Loucy (cell line): ENCODE measurements at regions not wholly inside any gene's neighbourhood (a gene's known extent, or its start where the extent isn't known, plus 50 kb on each side); places are given as distances from the start of the nearest gene placed in this dataset.
A peak's percentile ranks its signal among the peaks of the same experiment; 100 is the strongest.
"Not testable (repeated sequence)": the region's sequence is repeated elsewhere in the genome, so short reads cannot be mapped to it uniquely, and the experiment has no call there.

Source experiments
- H2AFZ ChIP-seq: fragments of 200-600 bp; sonication (generic); 2 replicates; pipeline ENCODE4 v1.6.0; 2016; ENCODE audit warnings: antibody characterized with exemption, mild to moderate bottlenecking, low read length, moderate library complexity
- H3F3A ChIP-seq: fragments of 200-600 bp; 2 replicates; pipeline ENCODE4 v1.6.0; 2016; ENCODE audit warnings: antibody characterized with exemption, low read depth, mild to moderate bottlenecking
- H3K27me3 ChIP-seq: fragments of 200-600 bp; sonication (generic); 2 replicates; pipeline ENCODE4 v1.6.1; 2014; ENCODE audit warnings: low read length, mild to moderate bottlenecking; ENCODE audit not compliant: insufficient read depth, poor library complexity, severe bottlenecking
- H3K36me3 ChIP-seq: fragments of 200-600 bp; sonication (generic); 2 replicates; pipeline ENCODE4 v1.6.1; 2016; ENCODE audit warnings: low read length; ENCODE audit not compliant: insufficient read depth
- H3K4me1 ChIP-seq: fragments of 200-600 bp; sonication (generic); 2 replicates; pipeline ENCODE4 v1.5.1; 2014; ENCODE audit warnings: low read length, mild to moderate bottlenecking; ENCODE audit not compliant: insufficient read depth, poor library complexity, severe bottlenecking
- H3K4me2 ChIP-seq: fragments of 200-600 bp; sonication (generic); 2 replicates; pipeline ENCODE4 v1.6.0; 2014; ENCODE audit warnings: antibody characterized with exemption, low read length, low read depth, mild to moderate bottlenecking; ENCODE audit not compliant: poor library complexity, severe bottlenecking
- H3K4me3 ChIP-seq: fragments of 200-600 bp; sonication (generic); 2 replicates; pipeline ENCODE4 v1.5.1; 2014; ENCODE audit warnings: low read length, mild to moderate bottlenecking, mixed read lengths; ENCODE audit not compliant: poor library complexity, severe bottlenecking
- H3K79me2 ChIP-seq: fragments of 200-600 bp; sonication (generic); 2 replicates; pipeline ENCODE4 v1.6.1; 2014; ENCODE audit warnings: low read length; ENCODE audit not compliant: insufficient read depth
- H3K9ac ChIP-seq: fragments of 200-600 bp; sonication (generic); 2 replicates; pipeline ENCODE4 v1.6.0; 2014; ENCODE audit warnings: mild to moderate bottlenecking, low read depth, low read length, moderate library complexity; ENCODE audit not compliant: poor library complexity, severe bottlenecking
- H3K9me2 ChIP-seq: fragments of 200-600 bp; sonication (generic); replicated peaks from 2 replicates; pipeline ENCODE4 v1.6.1; 2016; ENCODE audit warnings: low read depth, low read length, mixed read lengths
- H3K9me3 ChIP-seq: fragments of 200-600 bp; sonication (generic); 2 replicates; pipeline ENCODE4 v1.6.1; 2014; ENCODE audit warnings: mild to moderate bottlenecking, antibody characterized with exemption, low read length, low read depth; ENCODE audit not compliant: insufficient read depth
- H4K20me1 ChIP-seq: fragments of 200-600 bp; sonication (generic); 2 replicates; pipeline ENCODE4 v1.6.0; 2014; ENCODE audit warnings: antibody characterized with exemption, low read length, mild to moderate bottlenecking; ENCODE audit not compliant: insufficient read depth, poor library complexity, severe bottlenecking
- EZH2phosphoT487 ChIP-seq: fragments of 200-600 bp; IDR thresholded peaks from 2 replicates; pipeline ENCODE4 v1.6.1; 2018; ENCODE audit warnings: antibody characterized with exemption, mild to moderate bottlenecking, moderate library complexity, borderline replicate concordance
- TF ChIP-seq, protein P1 (sequence below): fragments of 200-600 bp; sonication (generic); conservative IDR thresholded peaks from 2 replicates; pipeline ENCODE4 v1.5.1; 2014; ENCODE audit warnings: mild to moderate bottlenecking, antibody characterized with exemption, low read length

DNA sequence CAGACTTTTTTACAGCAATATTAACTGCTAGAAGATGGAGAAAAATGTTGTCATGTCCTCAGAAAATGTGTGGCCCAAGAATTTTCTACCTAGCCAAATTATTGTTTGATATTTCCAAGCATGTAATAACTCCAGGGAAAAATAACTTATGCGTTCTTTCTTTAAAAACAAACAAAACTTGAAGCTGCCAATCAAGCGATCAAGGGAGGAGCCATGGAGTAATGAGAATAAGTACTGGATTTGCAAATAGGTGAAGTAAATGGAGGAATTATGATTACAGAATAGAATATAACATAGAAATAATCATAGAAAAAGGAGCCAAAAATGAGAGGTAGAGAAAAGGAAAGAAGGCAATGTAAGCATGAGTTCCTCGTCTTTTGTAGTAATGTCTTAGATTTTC is 225.3 kb downstream of the DLEU7 start:
- peak overlapping the region; percentile 30 for H3K9ac ChIP-seq

DNA sequence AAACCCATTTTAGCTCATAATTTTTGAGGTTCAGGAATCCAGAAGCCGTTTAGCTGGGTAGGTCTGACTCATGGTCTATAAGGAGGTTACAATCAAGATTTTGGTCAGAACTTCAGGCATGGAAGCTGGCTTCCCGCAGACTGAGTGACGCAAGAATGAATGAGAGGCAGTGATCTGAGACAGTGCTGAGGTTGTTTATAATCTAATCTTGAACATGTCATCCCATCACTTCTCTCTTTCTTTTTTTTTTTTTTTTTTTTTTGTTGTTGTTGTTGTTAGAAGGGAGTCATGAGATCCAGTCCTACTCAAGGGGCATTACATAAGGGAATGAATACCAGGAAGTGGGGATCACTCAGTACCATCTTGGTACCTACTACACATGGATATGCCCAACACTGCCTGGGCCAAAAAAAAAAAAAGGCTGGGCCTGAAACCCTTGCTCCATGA is 217.4 kb downstream of the DLEU7 start:
- Histone ChIP-seq H3K9me3 (no peaks in the 10 kb centered on the region), H2AFZ (no peak overlapping the region), H4K20me1 (no peaks in the 10 kb centered on the region), H3K4me2 (no peak overlapping the region), H3K4me1 (peaks cover 5% of the 10 kb centered on the region), H3K9ac (no peak overlapping the region), H3K79me2 (no peaks in the 10 kb centered on the region), H3K27me3 (no peaks in the 10 kb centered on the region), H3K36me3 (no peaks in the 10 kb centered on the region), H3K9me2 (no peaks in the 10 kb centered on the region), H3F3A (no peaks in the 10 kb centered on the region), H3K4me3 (no peak overlapping the region)
- TF ChIP-seq EZH2phosphoT487, result no peak
- TF ChIP-seq, protein P1, sequence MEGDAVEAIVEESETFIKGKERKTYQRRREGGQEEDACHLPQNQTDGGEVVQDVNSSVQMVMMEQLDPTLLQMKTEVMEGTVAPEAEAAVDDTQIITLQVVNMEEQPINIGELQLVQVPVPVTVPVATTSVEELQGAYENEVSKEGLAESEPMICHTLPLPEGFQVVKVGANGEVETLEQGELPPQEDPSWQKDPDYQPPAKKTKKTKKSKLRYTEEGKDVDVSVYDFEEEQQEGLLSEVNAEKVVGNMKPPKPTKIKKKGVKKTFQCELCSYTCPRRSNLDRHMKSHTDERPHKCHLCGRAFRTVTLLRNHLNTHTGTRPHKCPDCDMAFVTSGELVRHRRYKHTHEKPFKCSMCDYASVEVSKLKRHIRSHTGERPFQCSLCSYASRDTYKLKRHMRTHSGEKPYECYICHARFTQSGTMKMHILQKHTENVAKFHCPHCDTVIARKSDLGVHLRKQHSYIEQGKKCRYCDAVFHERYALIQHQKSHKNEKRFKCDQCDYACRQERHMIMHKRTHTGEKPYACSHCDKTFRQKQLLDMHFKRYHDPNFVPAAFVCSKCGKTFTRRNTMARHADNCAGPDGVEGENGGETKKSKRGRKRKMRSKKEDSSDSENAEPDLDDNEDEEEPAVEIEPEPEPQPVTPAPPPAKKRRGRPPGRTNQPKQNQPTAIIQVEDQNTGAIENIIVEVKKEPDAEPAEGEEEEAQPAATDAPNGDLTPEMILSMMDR, result no peak

More for the DNA sequence above, 225.3 kb downstream of the DLEU7 start:
- no peak overlapping the region for H3K4me3 ChIP-seq
- no peaks in the 10 kb centered on the region for H4K20me1 ChIP-seq
- no peaks in the 10 kb centered on the region for H3K36me3 ChIP-seq
- H3K9me2 ChIP-seq, result no peaks in the 10 kb centered on the region
- H3F3A ChIP-seq, result peaks cover 6% of the 10 kb centered on the region; the same call in 1 of the 2 replicates
- no peak overlapping the region for H2AFZ ChIP-seq
- H3K4me1 ChIP-seq, result peaks cover 58% of the 10 kb centered on the region
- H3K79me2 ChIP-seq, result peaks cover 3% of the 10 kb centered on the region; the same call in 1 of the 2 replicates
- H3K27me3 ChIP-seq, result no peaks in the 10 kb centered on the region
- no peak for TF ChIP-seq EZH2phosphoT487
- TF ChIP-seq, protein P1, result no peak
- H3K4me2 ChIP-seq, result peak overlapping the region; percentile 60
- no peaks in the 10 kb centered on the region for H3K9me3 ChIP-seq

DNA sequence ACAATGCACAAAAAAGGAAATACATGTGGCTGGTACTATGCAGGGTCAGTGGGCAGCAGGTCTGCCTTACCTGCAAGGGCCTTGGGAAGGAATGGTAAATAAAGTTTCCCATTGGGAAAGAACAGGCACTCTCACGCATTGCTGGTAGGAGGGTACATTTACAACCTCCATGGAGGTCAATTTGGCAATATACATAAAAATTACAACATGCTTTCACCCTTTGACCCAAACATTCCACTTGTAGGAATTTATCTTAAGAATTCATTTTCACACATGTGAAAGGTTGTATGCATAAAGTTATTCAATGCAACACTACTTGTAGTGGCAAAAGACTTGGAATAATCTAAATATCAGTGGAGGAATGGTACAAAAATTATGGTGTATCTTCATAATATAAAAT is 216.4 kb downstream of the DLEU7 start:
- no peak overlapping the region for H3K4me3 ChIP-seq
- H3K9ac ChIP-seq, result no peak overlapping the region
- no peaks in the 10 kb centered on the region for H3F3A ChIP-seq
- no peaks in the 10 kb centered on the region for H3K9me2 ChIP-seq
- H3K4me2 ChIP-seq, result no peak overlapping the region
- H3K79me2 ChIP-seq, result no peaks in the 10 kb centered on the region
- no peak for TF ChIP-seq EZH2phosphoT487
- TF ChIP-seq, protein P1, result no peak
- H3K4me1 ChIP-seq, result no peaks in the 10 kb centered on the region
- no peak overlapping the region for H2AFZ ChIP-seq
- no peaks in the 10 kb centered on the region for H3K9me3 ChIP-seq
- H4K20me1 ChIP-seq, result no peaks in the 10 kb centered on the region
- H3K36me3 ChIP-seq, result no peaks in the 10 kb centered on the region
- H3K27me3 ChIP-seq, result no peaks in the 10 kb centered on the region

DNA sequence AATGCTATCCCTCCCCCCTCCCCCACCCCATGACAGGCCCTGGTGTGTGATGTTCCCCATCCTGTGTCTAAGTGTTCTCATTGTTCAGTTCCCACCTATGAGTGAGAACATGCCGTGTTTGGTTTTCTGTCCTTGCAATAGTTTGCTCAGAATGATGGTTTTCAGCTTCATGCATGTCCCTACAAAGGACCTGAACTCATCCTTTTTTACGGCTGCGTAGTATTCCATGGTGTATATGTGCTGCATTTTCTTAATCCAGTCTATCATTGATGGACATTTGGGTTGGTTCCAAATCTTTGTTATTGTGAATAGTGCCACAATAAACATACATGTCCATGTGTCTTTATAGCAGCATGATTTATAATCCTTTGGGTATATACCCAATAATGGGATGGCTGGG is 215.0 kb downstream of the DLEU7 start:
- H3K9me2 ChIP-seq, H3K36me3 ChIP-seq, H3K4me3 ChIP-seq, H3K4me1 ChIP-seq, H3K9me3 ChIP-seq, H4K20me1 ChIP-seq, H3K27me3 ChIP-seq, H3K9ac ChIP-seq, H3K79me2 ChIP-seq, H2AFZ ChIP-seq, H3K4me2 ChIP-seq, H3F3A ChIP-seq: not testable (repeated sequence)
